Stimulated activated CD4-positive, alpha-beta T cell treated with anti-CD3 and anti-CD28 coated beads, Interleukin-15, amount 100 ng/mL, for 48 hours (primary cell): ENCODE measurements at regions not wholly inside any gene's neighbourhood (a gene's known extent, or its start where the extent isn't known, plus 50 kb on each side); places are given as distances from the start of the nearest gene placed in this dataset.
"Not testable (repeated sequence)": the region's sequence is repeated elsewhere in the genome, so short reads cannot be mapped to it uniquely, and the experiment has no call there.

ENCODE experiments used
- DNase-seq, 2 donors: peaks; one replicate each; pipeline ENCODE4 v3.0.0-alpha.2; 2020; ENCODE audit warnings: low read depth in 2 of 2

DNA sequence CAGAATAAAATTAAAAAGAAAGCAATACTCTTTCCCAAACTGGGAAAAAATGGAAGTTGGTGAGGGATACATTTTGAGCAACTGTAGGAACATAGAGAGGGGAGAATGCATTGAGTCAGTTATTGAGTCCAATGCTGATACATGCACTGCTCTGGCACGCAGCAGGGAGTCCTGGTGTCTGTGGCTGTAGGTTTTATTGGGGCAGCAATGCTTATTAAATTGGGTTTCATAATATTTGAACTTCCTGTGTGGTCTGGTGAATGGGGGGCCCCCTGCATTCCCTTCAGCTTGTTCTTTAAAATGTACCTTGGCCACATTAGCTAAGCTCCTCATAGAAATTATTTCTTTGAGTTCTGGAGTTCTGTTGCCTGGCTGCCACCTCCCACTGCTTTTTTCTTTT is 125.2 kb upstream of the ELAC2 start:
- DNase-seq: no peak

DNA sequence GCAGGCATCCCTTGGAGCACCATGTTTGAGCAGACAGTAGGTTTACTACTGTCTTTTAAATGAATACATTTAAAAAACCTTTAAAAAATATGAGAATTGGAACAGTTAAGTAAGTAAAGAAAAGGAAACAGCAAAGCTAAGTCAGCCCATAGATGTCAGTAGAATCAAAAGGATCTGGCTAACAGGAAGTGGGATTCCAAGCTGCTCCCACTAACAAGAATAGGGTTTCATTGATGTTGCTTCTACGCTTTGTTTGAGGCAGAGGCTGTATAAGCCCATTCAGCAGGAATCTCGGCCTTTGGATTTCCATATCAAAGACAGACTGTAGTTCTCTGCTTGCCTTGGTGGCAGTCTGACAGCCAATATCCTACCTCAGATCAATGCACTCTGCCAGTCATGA is 122.9 kb upstream of the ELAC2 start:
- DNase-seq: no peak

DNA sequence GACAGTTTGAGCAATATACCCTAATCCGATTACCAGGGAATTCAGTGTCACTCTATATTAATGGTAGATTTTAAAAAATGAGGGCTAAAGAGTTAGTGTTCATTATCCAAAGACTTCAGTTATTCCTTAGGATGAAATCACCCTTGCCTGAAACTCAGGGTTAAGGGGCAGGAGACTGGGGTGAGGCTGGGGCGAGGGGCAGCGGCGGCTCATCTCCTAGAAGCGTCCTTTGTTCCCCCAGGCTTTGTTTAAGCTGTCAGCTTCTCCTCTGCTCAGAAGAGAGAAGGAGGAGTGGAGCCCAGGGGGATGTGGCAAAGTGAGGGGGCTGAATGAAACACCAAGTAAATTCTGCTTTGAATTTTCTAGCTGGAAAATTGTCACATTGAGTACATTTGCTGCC is 117.7 kb upstream of the ELAC2 start:
- DNase-seq: no peak

DNA sequence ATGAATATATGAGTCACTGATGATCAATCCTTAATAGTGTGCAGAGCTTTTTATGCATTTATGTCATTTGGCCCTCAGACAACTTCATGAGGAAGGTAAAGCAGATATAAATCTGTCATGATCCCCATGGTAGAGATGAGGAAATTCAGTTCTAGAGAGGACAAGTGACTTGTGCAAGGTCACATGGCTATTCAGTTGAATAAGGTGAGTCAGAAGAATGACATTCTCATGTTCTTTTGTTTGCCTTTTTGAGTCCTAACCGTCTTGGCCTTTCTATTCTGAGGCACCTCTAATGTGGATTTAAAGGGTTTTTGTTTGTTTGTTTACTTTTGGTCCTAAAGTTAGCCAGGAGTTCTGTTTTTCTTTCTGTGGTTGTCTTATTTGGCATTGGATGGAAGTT is 116.2 kb upstream of the ELAC2 start:
- no peak for DNase-seq

DNA sequence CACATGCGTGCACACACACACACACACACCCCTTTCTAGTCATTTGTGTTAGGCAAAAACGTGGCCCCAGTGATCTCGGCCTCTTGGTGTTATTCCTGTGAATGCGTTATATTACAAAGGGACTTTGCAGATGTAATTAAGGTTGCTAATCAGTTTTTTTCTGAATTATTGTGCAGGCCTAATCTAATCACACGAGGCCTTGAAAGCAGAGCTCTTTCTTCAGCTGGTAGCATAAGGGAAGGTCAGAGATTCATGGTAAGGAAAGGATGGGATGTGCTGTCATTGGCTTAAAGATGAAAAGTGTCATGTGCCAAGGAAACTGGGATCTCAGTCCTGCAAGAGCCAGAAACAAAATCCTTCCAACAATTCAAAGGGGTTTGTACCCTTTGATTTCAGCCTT is 113.4 kb upstream of the ELAC2 start:
- no peak for DNase-seq

DNA sequence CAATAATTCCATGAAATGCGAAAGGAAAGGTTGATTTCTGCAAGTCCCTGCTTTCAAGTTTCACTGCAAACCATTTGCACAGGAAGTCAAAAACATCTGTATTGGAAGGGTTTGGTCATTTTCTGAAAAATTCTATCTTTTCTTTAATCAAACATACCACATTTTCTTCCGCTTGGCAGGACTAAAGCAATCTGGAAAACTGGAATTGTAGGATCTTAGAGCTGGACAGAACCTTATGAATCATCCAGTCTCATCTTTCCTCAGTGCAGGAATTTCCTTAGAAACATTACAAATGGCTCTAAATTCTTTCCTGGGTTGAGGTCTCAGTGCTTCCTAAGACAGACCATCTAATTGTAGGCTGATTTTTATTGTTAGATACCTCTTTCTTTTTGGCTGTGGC is 111.5 kb upstream of the ELAC2 start:
- DNase-seq: no peak

DNA sequence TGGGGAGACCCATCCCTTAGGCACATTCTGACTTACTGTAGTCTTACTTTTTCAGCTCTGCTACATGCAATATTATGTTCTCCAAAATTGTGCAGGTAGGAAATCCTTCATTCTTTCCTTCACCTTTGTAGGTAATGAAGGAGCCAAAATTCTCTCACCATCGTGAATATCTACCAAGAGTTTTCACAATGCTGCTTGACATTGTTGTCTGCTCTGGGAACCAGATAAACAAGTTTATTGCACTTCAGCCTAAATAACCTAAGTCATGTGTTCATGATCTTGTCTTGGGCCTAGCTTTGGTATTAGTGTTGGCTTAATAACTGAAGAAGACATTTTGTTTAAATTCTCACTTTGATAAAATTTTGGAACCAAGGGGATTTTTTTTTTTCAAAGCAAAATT is 110.8 kb upstream of the ELAC2 start:
- DNase-seq: no peak

DNA sequence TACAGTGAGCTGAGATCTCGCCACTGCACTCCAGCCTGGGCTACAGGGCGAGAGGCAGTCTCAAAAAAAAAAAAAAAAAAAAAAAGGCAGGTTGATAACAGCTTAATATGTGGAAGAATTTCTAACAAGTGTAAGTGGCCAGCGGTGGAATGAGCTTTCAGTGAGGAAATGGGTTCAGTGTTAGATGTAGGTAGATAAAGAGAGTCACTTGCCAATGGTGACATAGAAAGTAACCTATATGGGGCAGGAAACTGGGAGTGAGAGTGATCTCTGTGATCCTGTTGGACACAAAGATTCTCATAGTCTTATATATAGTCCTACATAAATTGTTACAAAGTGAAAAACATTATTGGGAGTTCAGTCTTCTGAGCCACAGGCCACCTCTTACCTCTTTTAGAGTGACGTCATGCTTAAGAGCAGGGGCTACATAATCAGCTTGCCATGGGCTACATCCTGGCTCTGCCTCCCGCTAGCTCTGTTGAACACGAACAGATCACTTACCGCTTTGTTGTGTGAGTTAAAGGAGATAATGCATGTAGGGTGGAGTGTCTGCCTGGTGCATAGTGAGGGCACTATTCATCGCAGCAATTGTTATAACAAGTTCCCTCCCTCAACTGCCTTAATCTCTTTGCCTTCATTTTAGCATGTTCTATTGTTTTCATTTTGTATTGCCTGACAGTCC is 110.2 kb upstream of the ELAC2 start:
- no peak for DNase-seq

DNA sequence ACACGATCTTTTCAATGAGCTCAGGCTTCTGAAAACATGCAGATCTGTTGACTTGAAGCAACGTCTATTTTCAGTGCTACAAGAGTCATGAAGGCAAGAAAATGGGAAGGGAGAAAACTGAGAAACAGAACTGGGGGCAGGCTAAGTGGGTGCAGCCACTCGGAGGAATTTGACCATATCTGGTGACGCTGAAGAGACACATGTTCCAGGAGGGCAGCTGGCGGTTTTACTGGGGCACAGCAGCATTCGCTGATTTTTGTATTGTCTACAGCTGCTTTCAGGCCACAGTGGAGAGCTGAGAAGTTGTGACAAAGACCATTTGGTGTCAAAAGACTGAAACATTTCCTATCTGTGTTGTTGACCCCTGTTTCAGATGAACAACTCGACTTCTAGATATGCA is 103.0 kb upstream of the ELAC2 start:
- no peak for DNase-seq

DNA sequence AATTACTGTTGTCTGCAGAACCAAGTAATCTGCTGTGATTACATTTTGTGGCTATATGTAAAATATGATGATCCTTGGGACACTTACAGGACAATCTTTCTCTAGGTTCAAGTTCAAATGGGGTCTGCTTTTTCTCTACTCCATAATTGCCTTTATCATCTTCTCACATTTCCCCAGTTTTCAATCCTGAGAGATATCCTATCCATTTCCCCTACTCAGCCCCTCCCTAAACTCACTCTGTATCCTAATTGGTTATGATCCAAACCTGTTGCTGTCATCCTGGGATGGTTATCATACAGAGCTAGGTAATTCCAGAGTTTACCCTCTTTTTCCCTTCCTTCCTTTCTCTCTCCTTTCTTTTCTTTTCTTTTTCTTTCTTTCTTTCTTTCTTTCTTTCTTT is 100.5 kb upstream of the ELAC2 start:
- DNase-seq: no peak

DNA sequence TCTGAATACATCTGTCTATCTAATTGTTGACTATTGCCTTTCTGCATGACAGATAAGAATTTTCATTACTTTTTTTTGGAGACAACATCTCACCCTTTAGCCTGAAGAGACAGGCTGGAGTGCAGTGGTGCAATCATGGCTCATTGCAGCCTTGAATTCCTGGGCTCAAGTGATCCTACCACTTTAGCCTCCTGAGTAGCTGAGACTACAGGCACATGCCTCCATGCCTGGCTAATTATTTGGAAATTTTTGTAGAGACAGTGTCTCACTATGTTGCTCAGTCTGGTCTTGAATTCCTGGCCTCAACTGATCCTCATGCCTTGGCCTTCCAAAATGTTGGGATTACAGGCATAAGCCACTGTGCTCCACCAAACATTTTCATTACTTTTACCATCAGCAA is 99.8 kb upstream of the ELAC2 start:
- DNase-seq: no peak

DNA sequence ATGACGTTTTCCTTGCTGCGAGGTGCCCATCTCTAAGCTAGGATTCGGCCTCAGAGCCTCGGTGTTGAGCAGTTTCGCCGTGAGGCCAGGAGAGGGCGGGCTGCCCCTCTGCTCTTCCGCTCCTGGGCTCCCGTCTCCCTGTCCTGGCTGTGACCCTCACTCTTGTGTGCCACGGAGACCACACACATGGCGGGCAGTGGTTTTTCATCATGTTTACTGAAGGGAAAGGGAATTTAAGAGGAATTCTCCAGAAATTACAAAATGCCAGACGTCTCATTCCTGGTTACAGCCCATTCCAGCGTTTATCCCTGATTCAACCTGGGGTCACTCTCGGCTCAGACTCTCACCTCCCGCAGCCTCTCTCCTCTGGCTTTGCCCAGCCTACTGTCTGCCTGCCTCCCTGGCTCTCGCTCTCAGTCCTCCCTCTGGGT is 96.8 kb upstream of the ELAC2 start:
- DNase-seq: peak; percentile 0 to 1

DNA sequence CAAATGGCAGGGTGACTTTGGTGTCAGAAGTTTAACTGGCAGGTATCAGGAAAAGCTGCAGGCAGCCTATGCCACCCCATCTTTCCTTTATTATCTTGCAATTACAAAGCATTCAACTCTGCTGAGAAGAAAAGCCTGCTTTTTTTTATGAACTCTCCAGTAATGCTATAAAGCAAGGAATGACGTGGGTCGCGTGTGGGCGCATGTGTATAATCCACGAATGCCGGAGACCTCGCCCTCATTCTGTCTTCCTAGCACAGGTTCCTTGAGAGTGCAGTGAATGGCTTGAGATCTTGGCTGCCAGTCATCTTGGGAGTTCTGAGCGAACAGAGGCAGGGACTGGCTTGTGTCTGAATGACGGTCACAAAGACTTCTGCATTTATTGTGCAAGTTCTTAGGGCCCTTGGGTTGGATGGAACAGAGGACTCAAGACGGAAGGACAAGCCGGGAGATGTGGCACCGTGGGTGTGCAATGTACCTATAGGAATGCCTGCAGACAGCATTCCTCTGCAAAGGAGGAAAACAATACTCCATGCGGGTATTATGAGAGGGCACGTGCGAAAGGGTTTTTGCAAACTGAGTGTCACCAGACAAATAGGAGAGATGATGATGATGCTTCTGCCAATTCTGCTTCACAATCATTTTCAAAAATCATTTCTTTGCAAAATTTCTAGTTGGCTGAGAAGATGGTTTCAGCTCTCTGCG is 96.1 kb upstream of the ELAC2 start:
- DNase-seq: no peak

DNA sequence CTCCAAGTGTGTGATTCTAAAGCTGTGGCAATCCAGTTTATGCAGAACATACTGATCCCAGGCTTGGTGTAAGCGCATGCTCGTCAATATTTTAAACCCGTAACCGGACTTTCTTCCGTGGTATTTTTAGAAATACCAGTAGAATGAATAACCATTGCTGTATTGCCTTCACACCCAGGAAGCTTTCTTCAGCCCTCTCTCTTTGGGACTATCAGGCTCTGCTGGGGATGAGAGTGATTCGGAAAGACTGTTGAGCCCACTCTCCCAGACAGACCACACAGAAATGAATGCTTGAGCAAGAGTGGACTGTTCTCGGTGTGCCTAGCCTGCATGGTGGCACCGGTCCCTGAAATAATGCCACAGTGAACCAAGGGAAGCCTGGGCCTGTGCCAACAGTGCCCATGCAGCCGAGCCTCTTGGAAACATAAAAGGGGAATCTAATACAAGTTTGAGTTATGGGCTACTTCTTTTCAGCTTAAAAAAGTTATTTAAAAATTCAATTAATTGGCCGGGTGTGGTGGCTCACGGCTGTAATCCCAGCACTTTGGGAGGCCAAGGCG is 89.9 kb upstream of the ELAC2 start:
- DNase-seq: no peak

DNA sequence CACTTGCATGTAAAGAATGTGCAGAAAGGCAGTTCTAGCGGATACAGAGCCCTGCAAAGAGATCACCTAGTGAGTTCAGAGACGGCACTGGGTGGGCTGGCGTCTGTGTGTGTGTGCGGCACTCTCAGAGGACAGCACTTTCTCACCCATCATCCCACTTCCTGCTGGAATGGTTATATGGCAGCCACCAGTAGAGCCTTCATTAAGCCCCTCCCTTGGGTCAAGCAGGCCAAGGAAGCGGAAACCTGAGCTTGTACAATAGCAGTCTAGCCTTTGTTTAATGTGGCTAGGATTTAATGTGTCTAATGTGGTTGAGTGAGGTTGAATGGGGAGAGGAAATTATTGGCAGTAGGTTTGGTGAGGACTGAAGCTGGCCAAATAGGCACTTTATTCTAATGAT is 88.3 kb upstream of the ELAC2 start:
- DNase-seq: no peak

DNA sequence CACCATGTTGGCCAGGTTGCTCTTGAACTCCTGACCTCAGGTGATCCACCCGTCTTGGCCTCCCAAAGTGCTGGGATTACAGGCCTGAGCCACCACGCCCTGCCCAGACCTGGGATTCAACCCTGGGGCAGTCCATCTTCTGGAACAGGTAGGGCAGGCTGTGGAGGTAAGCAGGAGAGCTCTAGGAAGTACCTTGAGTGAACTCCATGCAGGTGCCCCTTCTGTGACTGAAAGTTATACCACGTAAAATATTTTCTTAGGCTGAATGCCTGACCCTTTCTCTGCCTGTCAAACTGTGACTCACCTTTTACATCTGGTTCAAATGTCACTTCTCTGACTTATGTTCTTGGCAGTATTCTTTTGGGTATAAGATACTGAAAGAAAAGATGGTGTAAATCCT is 86.7 kb upstream of the ELAC2 start:
- DNase-seq: no peak

DNA sequence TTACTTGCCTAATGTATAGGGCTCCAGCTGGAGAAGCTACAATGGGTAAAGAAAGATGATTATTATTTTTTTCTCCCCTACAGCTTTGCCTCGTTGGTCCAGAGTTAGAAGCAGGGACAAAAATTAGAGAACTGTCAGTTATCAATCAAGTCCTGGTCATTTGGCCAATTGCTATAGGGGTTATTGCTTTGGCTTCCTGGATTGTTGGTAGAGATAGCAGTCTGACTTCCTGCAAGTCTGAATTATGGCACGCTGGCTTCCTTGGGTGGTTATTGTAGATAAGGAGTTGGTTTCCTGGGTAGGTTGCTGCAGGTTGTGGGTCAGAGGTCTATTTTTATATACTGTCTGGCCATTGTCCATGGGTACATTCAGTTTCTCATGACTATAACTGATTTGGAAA is 84.7 kb upstream of the ELAC2 start:
- DNase-seq: no peak

DNA sequence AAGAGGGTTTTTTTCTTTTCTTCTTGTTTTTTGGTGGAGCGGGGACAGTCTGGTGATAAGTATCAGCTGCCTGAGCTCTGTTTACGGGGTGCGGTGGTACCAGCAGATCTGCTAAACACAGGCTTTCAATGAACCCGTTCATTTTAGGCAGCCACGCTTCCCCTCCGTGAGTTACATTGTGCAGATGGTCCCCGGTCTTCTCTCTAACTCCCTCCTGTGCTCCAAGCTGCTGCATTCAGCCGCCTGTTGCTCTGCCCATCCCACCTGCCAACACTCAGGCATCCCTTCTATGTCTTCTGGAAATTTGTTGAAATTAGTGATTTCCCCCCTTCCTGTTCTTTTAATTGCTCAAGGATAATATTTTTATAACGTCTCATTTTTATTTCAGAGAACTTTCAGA is 82.1 kb upstream of the ELAC2 start:
- DNase-seq: no peak

DNA sequence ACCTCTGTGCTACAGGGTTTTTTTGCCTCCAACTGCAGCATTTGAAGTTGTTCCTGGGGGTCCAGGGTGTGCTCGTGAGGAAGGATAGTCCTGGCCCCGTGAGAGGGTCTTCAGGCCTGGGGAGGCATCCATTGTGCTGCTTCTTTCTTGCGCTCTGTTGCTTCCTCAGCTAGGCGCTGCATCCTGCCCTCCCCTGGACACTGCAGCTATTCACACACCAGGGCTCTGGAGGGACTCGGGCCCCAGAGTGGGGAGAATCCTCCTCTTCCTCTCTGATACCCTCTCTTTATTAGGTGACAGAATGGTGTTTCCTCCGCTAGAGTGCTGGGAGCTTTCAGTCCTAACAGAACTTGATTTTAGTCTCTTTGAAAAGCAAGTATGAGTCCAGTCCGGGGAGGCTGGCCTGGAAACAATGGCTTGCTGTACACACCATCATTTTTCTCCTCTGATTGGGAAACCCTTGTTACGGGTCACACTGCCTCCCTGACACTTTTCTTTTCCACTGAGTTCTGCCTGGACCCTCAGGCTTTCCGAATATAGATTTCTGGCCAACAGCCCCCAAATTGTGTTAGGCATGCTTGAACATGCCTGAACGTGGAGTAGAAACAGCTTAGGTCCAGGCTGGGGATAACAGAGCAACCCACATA is 81.4 kb upstream of the ELAC2 start:
- DNase-seq: no peak

DNA sequence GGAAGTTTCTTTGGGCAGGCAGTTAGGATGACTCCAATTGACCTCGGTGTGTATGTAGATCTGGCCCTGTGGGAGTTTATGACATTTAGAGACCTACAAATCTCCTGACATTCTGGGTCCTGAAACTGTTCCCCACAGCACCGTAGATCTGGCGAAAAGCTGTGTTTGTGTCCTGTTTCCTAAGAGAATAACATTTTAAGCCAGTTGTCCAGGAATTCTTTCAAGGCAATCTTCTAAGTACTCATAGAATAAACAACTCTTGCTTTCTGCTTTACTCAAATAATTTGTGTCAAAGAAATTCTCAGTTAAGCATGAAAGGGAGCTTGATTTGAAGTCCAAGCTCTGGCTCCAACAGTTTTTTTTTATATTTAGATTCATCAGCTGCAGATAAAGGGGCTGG is 78.5 kb upstream of the ELAC2 start:
- no peak for DNase-seq

DNA sequence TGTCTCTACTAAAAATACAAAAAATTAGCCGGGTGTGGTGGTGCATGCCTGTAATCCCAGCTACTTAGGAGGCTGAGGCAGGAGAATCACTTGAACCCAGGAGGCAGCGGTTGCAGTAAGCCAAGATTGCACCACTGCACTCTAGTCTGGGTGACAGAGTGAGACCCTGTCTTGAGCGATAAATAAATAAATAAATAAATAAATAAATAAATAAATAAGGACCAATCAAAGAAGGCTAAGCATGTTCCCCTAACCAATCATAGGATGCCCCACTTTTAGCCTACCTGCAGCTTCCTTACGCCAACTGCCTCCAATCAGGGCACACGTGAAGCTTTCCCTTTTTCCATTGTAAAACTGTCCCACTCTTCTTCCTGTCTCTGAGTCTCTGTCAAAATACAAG is 74.2 kb upstream of the ELAC2 start:
- DNase-seq: not testable (repeated sequence)

DNA sequence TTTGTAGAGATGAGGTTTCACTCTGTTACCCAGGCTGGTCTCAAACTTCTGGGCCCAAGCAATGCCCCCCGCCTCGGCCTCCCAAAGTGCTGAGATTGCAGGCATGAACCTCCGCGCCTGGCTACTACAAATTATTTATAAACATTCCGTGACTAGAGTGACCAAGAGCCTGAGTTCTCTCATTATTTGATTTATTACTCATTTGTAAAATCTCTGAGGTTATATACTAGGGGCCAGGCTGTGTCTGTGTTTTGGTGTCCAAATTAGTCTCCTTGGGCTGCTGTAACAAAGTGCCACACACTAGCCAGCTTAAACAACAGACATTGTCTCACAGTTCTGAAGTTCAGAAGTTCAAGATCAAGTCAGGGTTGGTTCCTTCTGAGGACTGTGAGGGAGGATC is 70.8 kb upstream of the ELAC2 start:
- no peak for DNase-seq

DNA sequence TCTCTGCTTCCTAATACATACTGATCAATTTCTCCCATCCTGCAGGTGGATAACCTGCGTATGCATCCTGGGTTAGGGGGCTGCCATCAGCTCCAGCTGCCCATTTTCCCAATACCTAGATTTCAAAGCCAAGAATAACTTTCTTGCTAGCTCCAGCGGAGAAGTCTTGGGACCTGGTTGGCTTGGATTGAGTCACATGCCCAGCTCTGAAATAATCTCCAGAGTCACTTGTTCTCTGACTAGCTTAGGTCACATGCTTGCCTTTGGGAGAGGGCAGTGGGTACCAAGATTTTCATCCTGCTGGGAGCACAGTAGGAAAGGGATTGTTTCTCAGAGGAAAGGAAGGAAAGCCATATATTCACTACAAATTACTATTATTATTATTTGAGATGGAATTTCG is 70.0 kb upstream of the ELAC2 start:
- DNase-seq: no peak
